IPS-15b (cell line): ENCODE measurements at regions not wholly inside any gene's neighbourhood (a gene's known extent, or its start where the extent isn't known, plus 50 kb on each side); places are given as distances from the start of the nearest gene placed in this dataset.

Source experiments
- H3K27me3 ChIP-seq: one replicate; pipeline ENCODE4 v1.6.1; 2013; ENCODE audit warnings: low read length; ENCODE audit not compliant: control insufficient read depth, insufficient read depth
- H3K36me3 ChIP-seq: one replicate; pipeline ENCODE4 v1.6.1; 2013; ENCODE audit warnings: low read length; ENCODE audit not compliant: control insufficient read depth, insufficient read depth
- H3K4me1 ChIP-seq: one replicate; pipeline ENCODE4 v1.6.1; 2013; ENCODE audit warnings: mild to moderate bottlenecking, low read length; ENCODE audit not compliant: control insufficient read depth, insufficient read depth
- H3K4me3 ChIP-seq: one replicate; pipeline ENCODE4 v1.5.1; 2013; ENCODE audit warnings: low read depth, low read length
- H3K9ac ChIP-seq: one replicate; pipeline ENCODE4 v1.6.1; 2013; ENCODE audit warnings: low read depth, mild to moderate bottlenecking, low read length
- H3K9me3 ChIP-seq: one replicate; pipeline ENCODE4 v1.6.1; 2013; ENCODE audit warnings: mild to moderate bottlenecking, low read length; ENCODE audit not compliant: control insufficient read depth, insufficient read depth

DNA sequence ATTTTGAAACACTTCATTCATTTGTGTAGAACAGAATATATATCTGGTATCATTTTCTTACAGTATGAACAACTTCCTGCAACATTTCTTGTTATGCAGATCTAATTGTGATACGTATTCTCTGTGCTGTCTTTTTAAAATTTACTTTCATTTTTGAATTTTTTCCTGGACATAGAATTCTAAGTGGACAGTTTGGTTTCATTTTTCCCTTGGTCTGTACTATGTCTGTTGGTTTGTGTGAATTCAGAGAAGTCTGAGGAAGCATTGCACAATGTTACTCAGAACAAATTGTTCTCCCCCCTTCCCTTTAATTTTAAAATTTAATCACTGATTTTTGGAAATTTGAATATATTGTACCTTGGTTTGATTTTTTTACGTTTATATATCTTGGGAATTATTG, 352.5 kb upstream of the PCDH20 start:
- Histone ChIP-seq H3K4me1 (no peaks in the 10 kb centered on the region), H3K36me3 (no peaks in the 10 kb centered on the region), H3K9ac (no peak overlapping the region), H3K4me3 (no peak overlapping the region), H3K9me3 (no peaks in the 10 kb centered on the region), H3K27me3 (no peaks in the 10 kb centered on the region)

DNA sequence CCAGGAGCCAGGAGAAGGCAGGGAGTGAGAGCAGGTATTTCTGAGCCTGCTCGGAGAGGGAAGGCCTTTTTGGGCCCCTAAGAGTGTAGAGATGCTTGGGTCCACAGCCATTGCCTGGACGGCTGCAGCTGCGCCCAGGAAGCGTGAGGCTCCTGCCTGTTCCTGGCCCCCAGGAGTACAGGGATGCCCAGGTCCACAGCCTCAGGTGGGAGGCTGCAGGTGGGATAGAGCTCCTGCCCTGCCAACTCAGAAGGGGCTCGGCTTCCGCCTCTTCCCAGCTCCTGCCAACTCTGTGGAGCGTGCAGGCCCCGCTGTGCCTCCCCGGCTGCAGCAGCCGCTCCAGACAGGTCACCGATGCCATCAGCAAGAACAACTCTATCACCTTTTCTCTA, 351.0 kb upstream of the PCDH20 start:
- no peaks in the 10 kb centered on the region for H3K36me3 ChIP-seq
- H3K27me3 ChIP-seq: no peaks in the 10 kb centered on the region
- H3K4me1 ChIP-seq: no peaks in the 10 kb centered on the region
- no peaks in the 10 kb centered on the region for H3K9me3 ChIP-seq
- no peak overlapping the region for H3K4me3 ChIP-seq
- H3K9ac ChIP-seq: no peak overlapping the region

DNA sequence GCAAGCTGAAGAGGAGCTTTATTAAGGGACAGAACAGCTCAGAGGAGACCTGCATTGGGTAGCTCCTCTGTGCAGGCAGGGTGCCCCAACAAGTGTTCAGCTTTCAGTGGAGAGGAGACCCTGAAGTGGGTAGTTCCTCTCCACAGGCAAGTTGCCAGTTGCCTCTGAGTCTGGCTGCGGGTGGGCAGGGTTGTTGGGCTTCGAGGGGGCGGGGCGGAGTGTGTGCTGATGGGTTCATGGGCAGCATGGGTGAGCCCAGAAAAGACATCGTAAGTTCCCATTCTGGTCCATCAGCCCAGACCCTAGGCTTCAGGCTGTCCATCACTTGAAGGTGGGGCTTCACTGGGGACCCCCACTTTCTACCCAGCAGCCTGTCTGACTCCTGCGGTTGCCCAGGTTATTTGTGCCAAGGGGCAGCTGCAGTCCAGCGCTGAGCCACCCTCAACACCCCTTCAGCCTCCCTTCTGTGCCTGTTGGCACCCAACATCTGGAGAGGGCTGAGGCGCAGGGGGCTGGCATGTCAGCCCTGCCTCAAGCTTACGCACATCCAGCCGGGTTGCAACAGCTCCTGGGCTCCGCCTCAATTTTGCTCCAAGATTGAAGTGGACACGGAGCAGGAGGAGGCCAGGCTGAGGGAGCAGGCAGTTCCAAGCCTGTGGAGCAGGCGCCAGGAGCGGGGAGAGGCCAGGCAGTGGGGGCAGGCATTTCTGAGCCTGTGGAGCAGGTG, 350.5 kb upstream of the PCDH20 start:
- Histone ChIP-seq H3K4me3 (no peak overlapping the region), H3K36me3 (no peaks in the 10 kb centered on the region), H3K9ac (no peak overlapping the region)

DNA sequence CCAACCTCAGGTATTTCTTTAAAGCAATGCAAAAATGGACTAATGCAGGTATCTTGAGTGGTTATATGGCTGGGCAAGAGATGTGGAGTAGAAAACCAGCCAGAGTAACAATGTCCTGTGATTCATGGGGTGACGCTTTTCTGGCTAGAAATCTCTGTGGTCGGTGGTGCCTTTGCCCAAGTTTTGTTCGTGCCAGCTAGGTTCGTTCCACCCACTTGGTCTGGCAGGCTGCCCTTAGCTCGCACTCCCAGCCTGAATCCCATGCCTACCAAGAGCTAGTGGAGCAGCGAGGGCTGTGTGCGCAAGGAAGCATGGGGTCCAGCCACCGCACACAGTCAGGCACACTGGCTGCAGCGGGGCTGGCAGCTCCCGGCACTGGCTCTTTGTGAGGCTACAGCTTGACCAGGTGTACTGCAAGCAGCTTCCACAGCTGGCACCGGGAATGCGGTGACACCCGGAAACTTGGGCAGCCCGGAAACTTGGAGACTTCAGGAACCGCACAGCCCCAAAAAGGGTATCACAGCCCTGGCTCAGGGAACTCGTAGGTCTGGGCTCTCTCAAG, 349.6 kb upstream of the PCDH20 start:
- Histone ChIP-seq H3K27me3 (no peaks in the 10 kb centered on the region), H3K9me3 (no peaks in the 10 kb centered on the region), H3K4me3 (no peak overlapping the region), H3K9ac (no peak overlapping the region), H3K36me3 (no peaks in the 10 kb centered on the region), H3K4me1 (no peaks in the 10 kb centered on the region)

More for the DNA sequence above, 350.5 kb upstream of the PCDH20 start:
- no peaks in the 10 kb centered on the region for H3K4me1 ChIP-seq
- no peaks in the 10 kb centered on the region for H3K9me3 ChIP-seq
- no peaks in the 10 kb centered on the region for H3K27me3 ChIP-seq

DNA sequence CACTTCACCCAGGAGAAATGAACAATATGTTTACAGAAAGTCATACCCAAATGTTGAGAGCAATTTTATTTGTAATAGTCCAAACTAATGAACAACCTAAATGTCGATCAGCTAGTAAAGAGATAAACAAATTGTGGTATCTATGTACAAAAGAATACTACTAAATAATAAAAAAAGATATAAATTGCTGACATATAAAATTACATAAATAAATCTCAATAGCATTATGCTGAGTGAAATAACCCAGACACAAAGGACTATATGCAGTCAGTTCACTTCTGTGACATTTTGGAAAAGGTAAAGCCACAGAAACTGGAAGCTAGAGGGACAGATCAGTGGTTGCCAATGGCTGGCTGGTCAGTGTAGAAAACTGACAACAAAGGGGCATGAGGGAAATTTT, 346.0 kb upstream of the PCDH20 start:
- Histone ChIP-seq H3K9ac (no peak overlapping the region), H3K36me3 (no peaks in the 10 kb centered on the region), H3K27me3 (no peaks in the 10 kb centered on the region), H3K4me3 (no peak overlapping the region), H3K9me3 (no peaks in the 10 kb centered on the region), H3K4me1 (no peaks in the 10 kb centered on the region)

- H3K9ac ChIP-seq: no peak overlapping the region
- H3K4me1 ChIP-seq: no peaks in the 10 kb centered on the region
- H3K36me3 ChIP-seq: no peaks in the 10 kb centered on the region
- no peak overlapping the region for H3K4me3 ChIP-seq
- no peaks in the 10 kb centered on the region for H3K9me3 ChIP-seq
- H3K27me3 ChIP-seq: no peaks in the 10 kb centered on the region
These were observed 344.5 kb upstream of the PCDH20 start for GRCh38 chr13:61760102-61760501.

DNA sequence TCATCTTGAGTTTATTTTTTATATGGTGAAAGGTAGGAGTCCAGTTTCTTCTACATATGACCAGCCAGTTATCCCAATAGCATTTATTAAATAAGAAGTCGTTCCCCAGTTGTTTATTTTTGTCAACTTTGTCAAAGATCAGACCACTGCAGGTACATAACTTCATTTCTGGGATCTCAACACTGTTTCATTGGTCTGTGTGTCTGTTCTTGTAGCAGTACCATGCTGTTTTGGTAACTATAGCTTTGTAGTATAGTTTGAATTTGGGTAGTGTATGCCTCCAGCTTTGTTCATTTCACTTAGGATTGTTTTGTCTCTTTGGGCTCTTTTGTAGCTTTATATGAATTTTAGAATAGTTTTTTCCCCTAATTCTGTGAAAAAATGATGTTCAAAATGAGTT, 340.4 kb upstream of the PCDH20 start:
- no peaks in the 10 kb centered on the region for H3K27me3 ChIP-seq
- H3K4me1 ChIP-seq: no peaks in the 10 kb centered on the region
- H3K36me3 ChIP-seq: no peaks in the 10 kb centered on the region
- no peak overlapping the region for H3K4me3 ChIP-seq
- H3K9ac ChIP-seq: no peak overlapping the region
- H3K9me3 ChIP-seq: no peaks in the 10 kb centered on the region

GRCh38 chr13:61751039-61751438, 335.4 kb upstream of the PCDH20 start:
- Histone ChIP-seq H3K4me3 (no peak overlapping the region), H3K36me3 (no peaks in the 10 kb centered on the region), H3K4me1 (no peaks in the 10 kb centered on the region), H3K27me3 (no peaks in the 10 kb centered on the region), H3K9ac (no peak overlapping the region), H3K9me3 (no peaks in the 10 kb centered on the region)

DNA sequence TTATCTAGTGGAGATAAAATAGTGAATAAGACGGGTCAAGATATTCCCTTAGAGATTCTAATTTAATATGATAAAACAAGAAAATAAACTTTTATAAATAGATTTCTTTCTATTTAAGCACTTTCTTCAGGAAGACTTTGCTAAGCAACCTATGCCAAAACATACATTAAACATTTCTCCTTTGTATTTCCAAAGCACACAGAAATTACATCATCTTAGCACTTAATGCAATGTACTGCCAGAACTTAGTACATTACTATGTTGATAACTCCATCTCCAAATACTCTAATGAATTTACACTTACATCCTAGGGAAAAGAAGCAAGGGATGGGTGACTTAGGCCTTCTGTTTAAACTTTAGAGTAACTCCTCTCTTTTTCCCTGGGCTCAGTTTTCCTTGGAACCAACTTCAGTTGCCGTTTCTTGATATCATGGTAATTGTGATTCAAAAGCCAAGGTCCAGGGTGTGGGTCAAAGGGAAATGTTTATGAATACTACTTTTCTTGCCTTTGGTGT, 322.6 kb upstream of the PCDH20 start:
- H3K27me3 ChIP-seq: no peaks in the 10 kb centered on the region
- no peaks in the 10 kb centered on the region for H3K9me3 ChIP-seq
- H3K9ac ChIP-seq: no peak overlapping the region
- no peaks in the 10 kb centered on the region for H3K4me1 ChIP-seq
- no peaks in the 10 kb centered on the region for H3K36me3 ChIP-seq
- no peak overlapping the region for H3K4me3 ChIP-seq

- Histone ChIP-seq H3K4me1 (no peaks in the 10 kb centered on the region), H3K36me3 (no peaks in the 10 kb centered on the region), H3K9ac (no peak overlapping the region), H3K9me3 (no peaks in the 10 kb centered on the region), H3K27me3 (no peaks in the 10 kb centered on the region), H3K4me3 (no peak overlapping the region)
These were observed 319.0 kb upstream of the PCDH20 start for GRCh38 chr13:61734683-61735082.

DNA sequence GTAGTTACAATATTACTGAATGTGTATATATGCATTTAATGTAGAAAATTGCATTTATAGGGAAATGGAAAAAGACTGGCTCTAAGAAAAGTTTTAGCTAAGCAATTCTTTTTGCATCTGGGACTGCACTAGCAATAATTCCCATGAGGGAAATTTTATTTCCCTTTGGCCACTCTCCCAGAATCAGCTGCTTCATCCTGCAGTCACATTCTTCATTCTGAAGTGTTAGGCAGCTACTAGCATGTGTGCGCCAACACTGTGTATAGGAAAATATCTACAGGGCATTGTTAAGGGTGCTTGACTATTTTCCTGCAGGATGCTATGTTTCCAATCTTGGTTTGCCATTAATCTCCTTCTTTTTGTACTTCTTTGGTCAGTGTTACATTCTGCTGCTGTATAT, 312.8 kb upstream of the PCDH20 start:
- no peaks in the 10 kb centered on the region for H3K9me3 ChIP-seq
- no peak overlapping the region for H3K4me3 ChIP-seq
- no peaks in the 10 kb centered on the region for H3K4me1 ChIP-seq
- H3K9ac ChIP-seq: no peak overlapping the region
- no peaks in the 10 kb centered on the region for H3K36me3 ChIP-seq
- no peaks in the 10 kb centered on the region for H3K27me3 ChIP-seq

- Histone ChIP-seq H3K9me3 (no peaks in the 10 kb centered on the region), H3K4me1 (no peaks in the 10 kb centered on the region), H3K9ac (no peak overlapping the region), H3K4me3 (no peak overlapping the region), H3K27me3 (no peaks in the 10 kb centered on the region), H3K36me3 (no peaks in the 10 kb centered on the region)
These were observed 312.1 kb upstream of the PCDH20 start for GRCh38 chr13:61727767-61728166.
